ENCODE measurements at regions not wholly inside any gene's neighbourhood (a gene's known extent, or its start where the extent isn't known, plus 50 kb on each side); places are given as distances from the start of the nearest gene placed in this dataset.

DNA sequence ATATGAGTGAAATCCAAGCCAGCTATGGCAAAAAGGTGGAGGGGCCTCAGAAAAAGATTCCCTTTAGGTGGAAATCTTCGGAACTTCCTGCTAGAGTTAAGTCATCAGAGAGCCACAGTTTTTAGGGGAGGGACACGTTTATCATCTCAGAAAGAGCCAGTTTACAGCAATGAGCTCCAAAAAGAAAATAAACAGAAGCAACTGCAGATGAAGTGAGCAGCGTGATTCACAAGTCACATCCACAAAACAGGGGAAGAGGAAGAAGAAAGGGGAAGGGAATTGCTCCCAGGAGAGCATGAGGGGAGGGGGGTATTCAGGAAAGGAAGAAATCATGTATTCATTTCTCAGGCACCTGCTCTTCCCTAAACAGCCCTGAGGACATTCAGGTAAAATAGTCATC is 156.2 kb upstream of the FOXK1 start:
- TF ChIP-seq, protein P1, sequence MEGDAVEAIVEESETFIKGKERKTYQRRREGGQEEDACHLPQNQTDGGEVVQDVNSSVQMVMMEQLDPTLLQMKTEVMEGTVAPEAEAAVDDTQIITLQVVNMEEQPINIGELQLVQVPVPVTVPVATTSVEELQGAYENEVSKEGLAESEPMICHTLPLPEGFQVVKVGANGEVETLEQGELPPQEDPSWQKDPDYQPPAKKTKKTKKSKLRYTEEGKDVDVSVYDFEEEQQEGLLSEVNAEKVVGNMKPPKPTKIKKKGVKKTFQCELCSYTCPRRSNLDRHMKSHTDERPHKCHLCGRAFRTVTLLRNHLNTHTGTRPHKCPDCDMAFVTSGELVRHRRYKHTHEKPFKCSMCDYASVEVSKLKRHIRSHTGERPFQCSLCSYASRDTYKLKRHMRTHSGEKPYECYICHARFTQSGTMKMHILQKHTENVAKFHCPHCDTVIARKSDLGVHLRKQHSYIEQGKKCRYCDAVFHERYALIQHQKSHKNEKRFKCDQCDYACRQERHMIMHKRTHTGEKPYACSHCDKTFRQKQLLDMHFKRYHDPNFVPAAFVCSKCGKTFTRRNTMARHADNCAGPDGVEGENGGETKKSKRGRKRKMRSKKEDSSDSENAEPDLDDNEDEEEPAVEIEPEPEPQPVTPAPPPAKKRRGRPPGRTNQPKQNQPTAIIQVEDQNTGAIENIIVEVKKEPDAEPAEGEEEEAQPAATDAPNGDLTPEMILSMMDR (IDR thresholded peaks at IDR 0.05; ENCODE audit: poor library complexity): no peak
- no peak for TF ChIP-seq EZH2 (IDR thresholded peaks at IDR 0.05; ENCODE audit: borderline replicate concordance)
